Nucleus accumbens (tissue), 56 donors: ENCODE measurements at regions not wholly inside any gene's neighbourhood (a gene's known extent, or its start where the extent isn't known, plus 50 kb on each side); places are given as distances from the start of the nearest gene placed in this dataset.
A peak's percentile ranks its signal among the peaks of the same experiment; 100 is the strongest.
"Not testable (repeated sequence)": the region's sequence is repeated elsewhere in the genome, so short reads cannot be mapped to it uniquely, and the experiment has no call there.

Experiments
- DNase-seq, 56 donors: peaks; one replicate each; lab custom pipeline; 2025; lab: John Stamatoyannopoulos, UW

DNA sequence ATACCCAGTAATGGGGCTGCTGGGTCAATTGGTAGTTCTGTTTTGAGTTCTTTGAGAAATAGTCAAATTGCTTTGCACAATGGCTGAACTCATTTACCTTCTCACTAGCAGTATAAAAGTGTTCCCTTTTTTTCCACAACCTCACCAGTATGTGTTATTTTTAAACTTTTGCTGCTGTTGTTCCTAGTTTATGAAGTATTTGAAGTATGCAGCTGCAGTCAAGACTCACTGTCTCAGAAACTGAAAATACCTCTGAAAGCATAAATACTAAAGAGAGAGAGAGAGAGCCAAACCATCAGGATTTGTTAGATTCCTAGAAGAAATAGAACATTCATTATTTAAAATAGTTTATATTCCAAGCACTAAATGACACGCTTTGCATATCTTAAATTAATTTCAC is 764.2 kb downstream of the NTRK3 start:
- DNase-seq = no peak

DNA sequence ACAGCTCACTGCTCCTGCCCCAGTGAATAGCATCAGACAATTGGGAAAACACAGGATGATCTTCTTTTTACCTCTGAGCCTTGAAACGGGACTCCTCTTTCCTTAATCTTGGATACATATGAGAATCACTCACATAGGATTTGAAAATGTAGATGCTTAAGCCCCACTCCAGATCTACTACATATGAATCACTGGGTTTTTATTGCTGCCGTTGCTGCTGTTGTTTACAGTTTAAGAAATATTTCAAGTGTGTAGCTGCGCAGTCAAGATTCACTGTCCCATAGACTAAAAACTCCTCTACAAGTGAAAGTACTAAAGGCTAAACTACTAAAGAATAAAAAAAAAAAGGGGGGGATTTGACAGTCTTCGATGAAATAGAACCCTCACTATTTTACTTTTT is 765.9 kb downstream of the NTRK3 start:
- no peak for DNase-seq

DNA sequence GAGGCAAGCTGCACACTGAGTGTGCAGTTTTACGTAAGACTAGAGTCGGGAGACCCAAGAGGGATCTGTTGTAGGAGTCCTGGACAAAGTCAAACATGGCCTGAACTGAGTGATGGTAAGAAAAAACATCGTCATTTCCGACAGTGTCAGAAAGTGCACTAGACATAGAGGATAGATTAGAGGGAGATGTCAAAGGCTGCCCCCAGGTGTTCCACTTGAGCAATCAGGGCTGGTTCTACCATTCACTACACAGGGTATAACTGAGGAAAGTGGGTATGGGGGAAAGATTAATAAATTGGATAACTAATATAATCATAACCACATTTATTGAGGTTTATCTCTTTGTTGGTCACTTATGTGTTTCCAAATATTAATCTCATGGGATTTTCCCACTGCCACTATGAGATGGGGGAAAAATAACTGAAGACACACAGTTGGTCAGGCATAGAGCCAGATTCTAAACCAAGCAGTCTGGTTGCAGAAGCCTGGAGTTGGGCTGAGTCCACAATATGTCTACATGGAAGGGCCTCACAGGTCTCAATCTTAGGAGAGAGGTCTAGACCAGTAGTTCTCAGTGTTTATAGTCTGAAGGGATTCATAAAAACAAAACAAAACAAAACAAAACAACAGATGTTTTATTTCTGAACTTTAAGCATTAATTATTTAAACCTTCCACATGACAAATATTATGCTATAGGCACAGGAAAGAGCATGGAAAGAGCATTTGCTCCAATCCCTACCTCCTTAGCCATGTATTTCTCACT is 766.5 kb downstream of the NTRK3 start:
- no peak for DNase-seq

DNA sequence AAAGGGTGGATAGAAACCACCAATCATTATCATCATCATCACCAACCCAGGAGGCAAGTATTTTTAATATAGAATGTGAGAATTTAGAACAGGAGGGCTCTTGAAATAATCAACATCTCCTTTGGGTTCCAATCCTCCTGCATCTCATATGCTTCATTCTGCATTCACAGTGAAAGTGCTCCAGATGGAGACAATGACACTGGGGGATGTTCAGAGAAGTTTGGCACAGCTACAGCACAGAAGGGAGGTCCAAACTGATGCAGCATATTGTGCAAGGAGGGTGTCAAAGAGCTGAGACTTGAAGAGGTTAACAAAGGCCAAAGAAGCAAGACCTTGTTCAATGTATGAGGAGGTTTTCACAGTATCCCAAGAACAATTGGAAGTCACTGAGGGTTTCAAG is 767.1 kb downstream of the NTRK3 start:
- DNase-seq = no peak

DNA sequence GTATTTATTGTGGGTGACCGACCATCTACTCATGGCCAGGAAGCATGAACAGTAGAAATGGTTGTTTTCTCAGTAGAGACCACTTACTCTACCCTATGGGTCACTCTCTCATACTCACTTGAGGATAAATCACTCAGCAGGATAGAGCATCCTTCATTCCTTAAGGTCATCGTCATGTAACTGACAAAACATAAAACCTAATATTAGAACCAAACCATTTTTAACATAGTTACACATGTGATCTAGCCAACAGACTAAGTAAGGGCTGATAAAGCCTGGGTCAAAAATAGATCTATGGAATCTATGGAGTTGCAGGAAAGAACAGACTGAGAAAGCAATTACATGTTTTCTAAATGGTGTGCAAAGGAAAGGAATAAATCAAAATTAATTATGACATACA is 769.1 kb downstream of the NTRK3 start:
- DNase-seq = no peak

DNA sequence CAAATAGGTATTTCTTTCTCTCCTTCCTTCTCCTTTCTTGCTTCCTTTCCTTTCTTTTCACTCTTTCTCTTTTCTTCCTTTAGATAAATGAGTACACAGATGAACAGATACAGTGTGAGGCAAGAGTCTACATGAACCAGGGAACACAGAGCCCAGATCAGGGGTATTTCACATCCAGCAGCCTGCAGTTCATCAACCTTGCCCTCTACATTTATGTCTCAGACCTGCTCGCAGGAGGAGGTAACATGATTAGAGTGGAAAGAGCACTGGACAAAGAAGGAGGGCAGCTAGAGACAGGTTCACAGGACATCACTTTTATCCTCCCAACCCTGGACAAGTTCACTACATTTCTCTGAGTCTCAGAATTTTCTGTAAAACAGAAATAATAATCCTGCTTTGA is 773.1 kb downstream of the NTRK3 start:
- no peak for DNase-seq

DNA sequence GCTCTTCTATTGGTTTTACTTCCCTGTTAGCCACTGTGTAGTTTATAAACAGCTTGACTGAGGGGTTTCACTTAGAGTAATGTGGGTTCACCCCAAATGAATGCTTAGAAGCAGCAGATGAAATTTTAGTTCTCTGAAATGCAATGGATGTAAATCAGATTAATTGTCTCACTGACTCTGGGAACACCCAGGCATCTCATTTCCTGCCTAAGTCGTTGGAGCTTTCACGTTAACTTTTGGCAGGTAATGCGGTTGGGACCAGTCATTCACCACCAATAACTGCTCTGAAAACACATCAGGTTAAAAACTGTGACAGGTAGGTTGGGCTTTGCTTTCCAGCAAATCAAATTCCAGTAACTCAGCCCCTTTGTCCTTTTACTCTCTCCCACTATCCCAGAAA is 775.4 kb downstream of the NTRK3 start:
- DNase-seq = no peak

DNA sequence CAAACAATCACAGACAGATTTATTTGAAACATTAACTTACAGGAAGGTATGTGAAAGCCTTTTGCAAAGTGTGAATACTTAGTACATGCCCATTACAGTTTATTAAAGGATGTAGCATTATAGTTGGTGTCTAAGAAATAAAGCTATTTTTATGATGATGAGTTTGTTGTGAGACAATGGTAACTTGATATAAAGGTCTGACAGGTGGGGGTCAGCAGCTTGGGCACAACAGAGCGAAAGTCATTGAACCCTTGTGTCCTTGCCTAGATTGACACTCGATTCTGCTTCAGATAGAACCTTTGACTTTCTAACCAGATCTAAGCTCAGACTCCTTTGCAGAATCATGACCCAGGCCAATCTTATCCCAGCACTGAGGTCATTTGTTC is 777.9 kb downstream of the NTRK3 start:
- no peak for DNase-seq

DNA sequence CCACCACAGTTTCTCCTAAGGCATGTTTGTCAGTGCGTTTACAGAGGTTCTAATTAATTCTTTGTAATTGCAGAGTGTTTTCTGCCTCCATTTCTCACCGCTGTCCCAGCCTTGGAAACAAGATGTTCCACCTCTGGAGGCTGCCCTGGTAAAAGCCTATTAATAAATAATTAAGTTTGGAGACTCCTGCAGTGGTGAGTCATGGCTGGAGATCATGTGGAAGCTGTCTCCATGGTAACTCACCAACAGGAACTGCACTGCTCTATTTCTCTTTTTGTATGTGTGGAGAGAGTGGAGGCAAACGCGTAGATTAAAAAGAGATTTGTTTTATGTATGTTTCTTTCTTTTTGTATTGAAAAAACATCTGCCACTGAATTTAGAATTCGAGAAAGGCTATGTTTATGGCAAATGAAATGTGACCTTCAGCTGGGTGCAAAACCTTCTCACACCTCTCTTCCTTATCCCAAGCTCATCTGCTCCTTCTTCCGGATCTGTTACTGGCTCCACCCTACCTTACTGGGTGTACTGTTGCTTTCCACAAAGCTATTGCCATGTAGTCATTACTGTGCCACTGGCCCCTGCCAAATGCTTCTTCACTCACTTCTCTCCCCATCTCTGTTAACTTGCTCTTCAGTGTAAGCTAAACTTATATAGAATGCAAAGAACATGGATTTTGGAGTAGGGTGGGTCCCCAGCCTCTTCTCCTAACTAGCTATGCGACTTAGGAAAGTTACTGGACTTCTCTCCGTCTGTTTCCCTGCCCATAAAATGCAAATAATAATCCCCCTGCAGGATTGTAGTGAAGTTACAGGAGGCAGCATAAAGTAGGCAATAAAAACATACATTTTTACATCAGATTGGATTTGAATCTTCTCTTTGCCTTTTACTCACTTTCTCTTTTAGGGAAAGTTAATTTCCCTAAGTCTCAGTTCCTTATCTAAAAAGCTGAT is 778.5 kb downstream of the NTRK3 start:
- peak in 39 of 56 donors; percentile 1 to 86 (median 42) for DNase-seq

DNA sequence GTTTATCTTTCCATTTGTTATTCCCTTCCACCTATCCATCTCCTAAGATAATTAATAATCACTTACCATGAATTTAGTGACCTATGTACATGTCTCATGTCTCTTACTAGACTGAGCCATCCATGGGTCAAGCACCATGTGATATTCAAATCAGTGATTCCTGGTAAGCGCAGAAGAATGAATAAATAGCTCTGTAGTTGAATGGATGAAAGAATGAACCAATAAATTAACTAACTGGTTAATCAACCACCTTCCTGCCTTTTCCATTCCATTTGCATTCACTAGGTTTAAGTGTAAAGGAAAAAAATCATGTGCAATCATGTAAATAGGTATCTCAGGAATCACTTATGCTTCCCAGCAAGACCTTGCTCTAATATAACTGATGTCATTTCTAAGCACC is 779.5 kb downstream of the NTRK3 start:
- DNase-seq = no peak

DNA sequence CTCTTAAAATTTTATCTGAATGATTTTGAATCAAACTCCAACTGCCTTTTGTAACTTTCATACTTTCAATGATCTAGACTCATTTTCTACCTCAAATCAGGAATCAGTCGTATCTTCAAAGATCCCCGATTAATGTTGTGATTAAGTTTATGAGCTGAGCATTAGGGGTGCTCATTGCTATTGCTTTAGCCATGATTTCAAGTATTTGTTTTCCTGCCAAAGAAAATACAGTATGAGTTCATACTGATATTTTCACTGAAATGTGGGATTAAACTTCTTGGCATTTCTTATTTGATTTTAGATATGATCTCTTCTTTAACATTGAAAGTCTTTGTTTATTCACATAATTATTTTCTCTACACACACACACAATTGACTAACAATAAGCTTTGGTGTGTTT is 785.6 kb downstream of the NTRK3 start:
- no peak for DNase-seq

DNA sequence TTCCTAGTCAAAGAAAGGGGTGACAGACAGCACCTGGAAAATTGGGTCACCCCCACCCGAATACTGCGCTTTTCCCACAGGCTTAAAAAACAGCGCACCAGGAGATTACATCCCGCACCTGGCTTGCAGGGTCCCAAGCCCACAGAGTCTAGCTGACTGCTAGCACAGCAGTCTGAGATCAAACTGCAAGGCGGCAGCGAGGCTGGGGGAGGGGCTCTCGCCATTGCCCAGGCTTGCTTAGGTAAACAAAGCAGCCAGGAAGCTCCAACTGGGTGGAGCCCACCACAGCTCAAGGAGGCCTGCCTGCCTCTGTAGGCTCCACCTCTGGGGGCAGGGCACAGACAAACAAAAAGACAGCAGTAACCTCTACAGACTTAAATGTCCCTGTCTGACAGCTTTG is 792.6 kb downstream of the NTRK3 start:
- DNase-seq = not testable (repeated sequence)

DNA sequence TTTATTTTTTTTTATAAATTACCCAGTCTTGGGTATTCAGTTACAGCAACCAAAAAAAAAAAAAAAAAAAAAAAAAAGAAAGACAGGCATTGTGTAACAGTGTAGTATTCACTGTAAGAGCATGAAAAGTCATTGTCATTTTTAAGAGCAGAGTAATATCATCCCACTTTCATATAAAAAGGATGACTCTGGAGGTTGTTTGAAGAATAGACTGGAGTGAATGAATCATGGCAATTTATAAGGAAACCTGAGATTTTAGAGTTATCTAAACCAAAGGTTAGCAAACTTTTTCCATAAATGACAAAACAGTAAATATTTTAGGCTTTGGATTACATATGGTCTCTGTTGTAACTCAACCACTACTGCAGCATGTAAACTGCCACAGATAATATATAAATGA is 794.9 kb downstream of the NTRK3 start:
- DNase-seq = no peak

DNA sequence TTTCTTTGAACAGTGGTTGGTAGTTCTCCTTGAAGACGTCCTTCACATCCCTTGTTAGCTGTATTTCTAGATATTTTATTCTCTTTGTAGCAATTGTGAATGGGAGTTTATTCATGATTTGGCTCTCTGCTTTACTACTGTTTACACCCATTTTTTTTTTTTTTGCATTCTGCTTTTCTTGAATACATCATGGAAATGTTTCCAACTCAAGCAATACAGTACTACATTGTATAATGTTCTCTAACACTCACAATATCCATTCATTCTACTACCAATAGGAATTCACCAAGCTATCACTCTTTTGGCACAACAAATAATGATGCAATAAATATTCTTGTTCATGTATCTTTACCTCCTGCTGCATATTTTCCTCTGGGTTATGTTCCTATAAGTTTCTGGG is 801.7 kb downstream of the NTRK3 start:
- no peak for DNase-seq

DNA sequence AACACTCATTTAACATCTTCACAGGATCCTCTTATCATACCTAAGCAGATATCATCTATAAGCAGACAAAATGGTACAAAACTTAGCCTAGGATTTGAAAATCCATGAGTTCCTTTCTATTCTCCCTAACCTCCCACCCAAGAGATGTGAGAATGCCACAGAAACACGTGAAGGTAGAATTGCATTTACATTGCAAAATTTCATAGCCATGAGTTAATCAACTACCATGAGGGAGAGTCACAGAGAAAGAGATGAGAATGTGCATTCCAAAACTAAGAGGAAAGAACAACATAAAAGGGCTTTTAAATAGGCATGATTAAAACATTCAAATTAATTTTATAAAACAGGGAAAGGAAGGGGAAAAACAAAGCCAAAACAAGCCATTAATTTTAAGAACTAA is 806.2 kb downstream of the NTRK3 start:
- no peak for DNase-seq

DNA sequence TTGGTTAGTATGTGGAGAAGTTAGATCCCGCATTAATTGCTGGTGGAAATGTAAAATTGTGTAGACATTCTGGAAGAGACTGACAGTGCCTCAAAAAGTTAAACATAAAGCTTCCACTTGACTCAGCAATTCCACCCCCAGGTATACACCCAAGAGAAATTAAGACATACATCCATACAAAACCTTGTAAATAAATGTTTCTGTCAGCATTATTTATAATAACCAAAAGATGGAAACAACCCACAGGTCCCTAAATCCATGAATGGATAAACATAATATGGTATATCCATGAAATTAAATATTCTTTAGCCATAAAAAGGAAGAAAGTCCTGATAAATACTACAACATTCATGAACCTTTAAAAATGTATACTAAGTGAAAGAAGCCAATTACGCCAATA is 817.4 kb downstream of the NTRK3 start:
- DNase-seq = no peak

DNA sequence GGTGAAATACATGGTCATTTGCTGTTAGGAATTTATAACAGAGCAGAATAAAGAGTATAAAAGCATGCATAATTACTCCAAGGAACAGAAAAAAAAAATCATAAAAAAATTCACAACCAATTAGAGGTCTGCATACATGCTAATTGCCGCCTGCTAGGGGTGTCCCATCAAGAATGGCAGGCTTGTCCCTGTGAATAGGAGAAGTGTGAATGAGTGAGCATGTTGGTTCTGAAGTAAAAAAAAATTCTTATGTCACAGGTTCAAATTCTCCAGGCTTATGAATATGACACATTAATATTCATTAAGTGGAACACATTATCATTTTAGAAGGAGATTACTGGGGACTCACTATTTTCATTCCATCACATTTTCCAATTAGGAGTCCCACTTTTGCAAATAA is 822.7 kb downstream of the NTRK3 start:
- no peak for DNase-seq

DNA sequence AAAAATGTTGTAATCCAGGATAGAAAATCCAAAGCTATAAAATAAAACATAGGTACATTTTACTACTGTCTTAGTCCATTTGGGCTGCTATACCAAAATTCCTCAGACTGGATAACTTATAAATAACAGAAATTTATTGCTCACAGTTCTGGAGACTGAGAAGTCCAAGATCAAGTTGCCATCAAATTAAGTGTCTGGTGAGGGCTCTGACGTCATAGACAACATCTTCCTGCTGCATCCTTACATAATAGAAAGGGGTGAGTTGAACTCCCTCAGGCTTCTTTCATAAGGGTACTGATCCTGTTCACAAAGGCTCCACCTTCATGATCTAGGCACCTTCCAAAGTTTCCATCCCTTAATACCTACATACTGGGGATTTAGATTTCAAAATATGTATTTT is 826.8 kb downstream of the NTRK3 start:
- no peak for DNase-seq

DNA sequence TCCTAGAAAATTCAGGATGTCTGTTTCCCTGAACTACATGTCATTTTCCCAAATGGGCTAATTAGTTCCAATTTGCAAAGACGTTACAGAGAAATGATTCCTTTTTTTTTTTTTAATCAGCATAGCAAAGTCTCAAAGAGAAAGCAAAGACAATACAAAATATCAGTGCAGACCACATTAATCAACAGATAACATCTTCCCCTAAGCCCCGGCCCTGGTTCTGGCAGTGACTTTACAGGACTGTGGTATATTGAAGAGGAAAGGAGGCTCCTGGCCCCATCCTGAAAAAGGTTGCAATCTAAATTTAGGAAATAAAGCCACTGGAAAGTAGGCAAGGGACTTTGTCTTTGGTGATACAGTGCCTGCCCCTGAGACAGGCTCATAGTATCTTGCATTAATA is 836.5 kb downstream of the NTRK3 start:
- DNase-seq = no peak

DNA sequence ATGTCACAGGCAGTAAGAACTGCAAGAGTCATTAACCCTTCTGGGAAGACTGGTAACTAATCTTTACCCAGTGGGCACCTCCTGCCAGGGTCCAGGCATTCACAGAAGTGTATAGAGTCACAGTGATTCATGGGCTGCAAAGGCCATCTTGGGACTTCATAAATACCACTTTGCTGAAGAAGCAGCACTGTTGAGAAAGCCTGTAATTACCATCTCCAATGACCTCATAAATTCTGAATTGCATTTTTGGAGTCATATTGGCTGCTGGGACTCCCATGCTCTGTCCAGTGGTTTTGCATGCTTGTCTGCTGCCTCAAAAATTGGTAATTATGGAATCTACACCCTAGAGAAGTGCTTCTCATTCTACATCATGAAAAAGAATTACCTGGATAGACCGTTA is 837.2 kb downstream of the NTRK3 start:
- DNase-seq = no peak

DNA sequence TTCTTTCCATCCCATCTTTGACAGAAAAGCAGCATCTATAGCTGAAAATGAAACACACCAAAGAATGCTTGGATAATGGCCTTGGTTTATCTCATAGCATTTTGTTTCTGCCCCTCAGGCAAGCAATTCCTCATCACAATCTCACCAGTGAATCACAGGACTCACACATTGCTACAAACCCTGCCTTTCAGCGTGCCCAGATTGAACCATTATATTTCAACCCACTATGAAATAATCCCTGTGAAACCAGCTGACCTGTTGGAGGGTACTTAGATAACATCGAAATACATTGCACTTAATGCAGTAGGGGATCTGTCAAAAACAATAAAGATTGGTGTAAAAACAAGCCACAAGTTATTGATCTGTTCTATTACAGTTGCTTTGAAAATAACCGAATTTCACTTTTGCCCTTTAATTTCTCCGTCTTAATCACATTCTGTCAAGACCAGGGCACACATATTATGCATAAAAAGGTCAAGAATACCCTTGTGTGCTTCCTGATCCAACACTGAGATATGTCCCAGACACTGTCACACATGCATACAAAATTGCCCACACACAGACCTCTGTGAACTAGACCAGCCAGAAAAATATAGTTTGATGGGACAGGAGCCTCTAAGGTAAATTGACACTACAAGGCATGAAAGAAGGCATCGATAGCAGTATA is 839.8 kb downstream of the NTRK3 start:
- no peak for DNase-seq
